GM12878 (cell line): ENCODE measurements at regions not wholly inside any gene's neighbourhood (a gene's known extent, or its start where the extent isn't known, plus 50 kb on each side); places are given as distances from the start of the nearest gene placed in this dataset.

Experiments
- ATAC-seq: fragments of 200-7000 bp; cut with Tn5 transposase; 3 replicates; pipeline ENCODE4 v1.9.1; 2020; ENCODE audit warnings: mild to moderate bottlenecking, moderate library complexity
- BruUV-seq: library from RNA; stranded (reverse); fragments of 400-500 nt; replicated peaks from 2 replicates; lab custom pipeline; 2021; lab: Mats Ljungman, UMichigan
- CTCF ChIA-PET: fragments of 300-600 bp; sonication (Branson Sonifier 250); formaldehyde crosslinking; extraction: SDS; loops from one replicate; lab custom pipeline; 2021; ENCODE audit warnings: inconsistent platforms; lab: Yijun Ruan, JAX
- POLR2A ChIA-PET: fragments of 350-600 bp; formaldehyde crosslinking; extraction: SDS; loops from one replicate; lab custom pipeline; 2021; ENCODE audit warnings: inconsistent platforms; lab: Charles Lee
- RAD21 ChIA-PET: fragments of 300-600 bp; sonication (Branson Sonifier 250); formaldehyde crosslinking; loops from one replicate; lab custom pipeline; 2023; ENCODE audit warnings: antibody characterized with exemption; ENCODE audit not compliant: unreplicated experiment; lab: Charles Lee
- SMC1A ChIA-PET: fragments of 300-600 bp; sonication (Branson Sonifier 250); formaldehyde crosslinking; loops from one replicate; lab custom pipeline; 2023; ENCODE audit not compliant: unreplicated experiment, uncharacterized antibody; lab: Charles Lee
- DNase-seq: peaks from one replicate; pipeline ENCODE4 v3.0.0-alpha.2; 2011; ENCODE audit warnings: low read depth, low spot score
- FAIRE-seq: peaks from 3 replicates; lab custom pipeline; 2011; peaks lifted over from hg19 to GRCh38; lab: Jason Lieb, UNC
- H2AFZ ChIP-seq: 2 replicates; pipeline ENCODE4 v1.6.0; 2011; ENCODE audit warnings: low read depth, low read length, control low read depth; ENCODE audit not compliant: control insufficient read depth
- H3K27ac ChIP-seq: 2 replicates; pipeline ENCODE4 v1.5.1; 2011; ENCODE audit warnings: control low read depth; ENCODE audit not compliant: control insufficient read depth, insufficient read depth
- H3K27me3 ChIP-seq, 2 experiments: replicated peaks in 1 of 2; 2 replicates each; pipeline versions ENCODE4 v1.6.0 to v1.6.1; 2011; ENCODE audit warnings: low read length in 1 of 2; ENCODE audit not compliant: control insufficient read depth in 2 of 2, insufficient read depth in 2 of 2
- H3K36me3 ChIP-seq, 2 experiments: 2 replicates each; pipeline ENCODE4 v1.5.1; 2011; ENCODE audit warnings: low read length in 1 of 2; ENCODE audit not compliant: control insufficient read depth in 2 of 2, insufficient read depth in 2 of 2
- H3K4me1 ChIP-seq: 2 replicates; pipeline ENCODE4 v1.6.1; 2011; ENCODE audit warnings: mild to moderate bottlenecking, low read length, moderate library complexity, mixed read lengths; ENCODE audit not compliant: control insufficient read depth, insufficient read depth
- H3K4me2 ChIP-seq: 2 replicates; pipeline ENCODE4 v1.6.0; 2011; ENCODE audit warnings: control low read depth; ENCODE audit not compliant: control insufficient read depth, insufficient read depth
- H3K4me3 ChIP-seq: fragments of 200-600 bp; sonication (generic); 2 replicates; pipeline ENCODE4 v1.5.1; 2016
- H3K79me2 ChIP-seq: 2 replicates; pipeline ENCODE4 v1.6.0; 2011; ENCODE audit warnings: low read length; ENCODE audit not compliant: control insufficient read depth, insufficient read depth
- H3K9ac ChIP-seq: 2 replicates; pipeline ENCODE4 v1.8.0; 2011; ENCODE audit warnings: low read length, control low read depth, mixed read lengths; ENCODE audit not compliant: control insufficient read depth, insufficient read depth
- H3K9me3 ChIP-seq: replicated peaks from 3 replicates; pipeline ENCODE4 v1.5.1; 2011; ENCODE audit warnings: mild to moderate bottlenecking, low read length; ENCODE audit not compliant: control insufficient read depth, insufficient read depth
- H4K20me1 ChIP-seq: 2 replicates; pipeline ENCODE4 v1.6.0; 2011; ENCODE audit not compliant: control insufficient read depth, insufficient read depth
- ATF2 ChIP-seq: IDR thresholded peaks from 2 replicates; pipeline ENCODE4 v1.6.1; 2012; ENCODE audit warnings: low read length, inconsistent platforms
- CHD4 ChIP-seq: fragments of 200-600 bp; sonication (generic); IDR thresholded peaks from 2 replicates; pipeline ENCODE4 v1.6.1; 2016; ENCODE audit warnings: mild to moderate bottlenecking
- MEF2A ChIP-seq: IDR thresholded peaks from 2 replicates; pipeline ENCODE4 v1.6.1; 2011; ENCODE audit warnings: low read depth, mild to moderate bottlenecking, low read length, moderate library complexity; ENCODE audit not compliant: insufficient read depth
- NFXL1 ChIP-seq: fragments of 450-650 bp; IDR thresholded peaks from 2 replicates; pipeline ENCODE4 v1.6.1; 2017; ENCODE audit warnings: antibody characterized with exemption, mild to moderate bottlenecking, borderline replicate concordance
- SMAD1 ChIP-seq: fragments of 450-650 bp; IDR thresholded peaks from 2 replicates; pipeline ENCODE4 v1.6.1; 2018; ENCODE audit warnings: mild to moderate bottlenecking, low read depth; ENCODE audit not compliant: partially characterized antibody
- STAT1 ChIP-seq: fragments of 450-650 bp; conservative IDR thresholded peaks from 2 replicates; pipeline ENCODE4 v1.6.1; 2014; ENCODE audit warnings: antibody characterized with exemption, mild to moderate bottlenecking
- WGBS: methylation state at CpG from one replicate; pipeline ENCODE4 v1.1.6; 2016; ENCODE audit warnings: low lambda C conversion rate; ENCODE audit not compliant: insufficient replicate concordance, insufficient coverage; ENCODE audit errors: missing lambda C conversion rate; 5-methylcytosine and 5-hydroxymethylcytosine counted together
- in situ Hi-C: fragments of 300-500 bp; cut with MboI; formaldehyde crosslinking; loops from 9 replicates; pipeline ENCODE4 v1.14.3; 2018; ENCODE audit warnings: mixed read lengths
- intact Hi-C: fragments of 100-400 bp; cut with micrococcal nuclease; formaldehyde crosslinking; loops from one replicate; pipeline ENCODE4 v1.14.2; 2022; ENCODE audit not compliant: unreplicated experiment
- TF ChIP-seq, protein P1 (sequence below): fragments of 450-650 bp; IDR thresholded peaks from 2 replicates; pipeline ENCODE4 v1.6.1; 2014; ENCODE audit warnings: mild to moderate bottlenecking

DNA sequence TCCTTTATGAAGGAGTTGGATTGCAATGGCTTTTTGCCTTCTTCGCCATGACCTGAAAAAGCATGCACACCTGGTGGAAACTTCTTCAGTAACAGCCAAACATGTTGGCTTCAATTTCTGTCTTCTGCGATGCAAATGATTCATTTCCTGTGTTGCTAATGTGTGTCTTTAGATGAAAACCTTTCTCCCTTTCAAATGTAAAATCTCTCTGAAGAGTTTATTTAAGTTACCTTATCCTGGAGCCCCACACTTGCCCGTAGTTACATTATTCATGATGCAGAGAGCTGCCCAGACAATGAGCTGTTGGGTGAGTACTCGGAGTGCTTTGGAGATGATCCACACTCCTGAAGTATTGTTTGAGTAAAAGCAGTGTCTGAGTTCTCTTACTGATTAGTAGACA, 1100.9 kb downstream of the RPA4 start:
- no peak for FAIRE-seq
- POLR2A ChIA-PET: no interaction called here

More for the DNA sequence above, 1100.9 kb downstream of the RPA4 start:
- Histone ChIP-seq H3K79me2 (no peaks in the 10 kb centered on the region), H3K9me3 (no peaks in the 10 kb centered on the region), H3K4me2 (no peak overlapping the region), H2AFZ (no peak overlapping the region), H3K4me3 (no peak overlapping the region), H3K27me3 (no peaks in the 10 kb centered on the region), H3K27ac (no peak overlapping the region), H3K9ac (no peak overlapping the region), H4K20me1 (no peaks in the 10 kb centered on the region), H3K36me3 (no peaks in the 10 kb centered on the region), H3K4me1 (no peaks in the 10 kb centered on the region)
- ChIA-PET RAD21 (no interaction called here), CTCF (no interaction called here), SMC1A (no interaction called here)
- WGBS: 34% methylated on average over 4 of the region's 4 CpGs
- in situ Hi-C loops (no loop called here), intact Hi-C loops (no loop called here)
- TF ChIP-seq ATF2: no peak
- TF ChIP-seq, protein P1, sequence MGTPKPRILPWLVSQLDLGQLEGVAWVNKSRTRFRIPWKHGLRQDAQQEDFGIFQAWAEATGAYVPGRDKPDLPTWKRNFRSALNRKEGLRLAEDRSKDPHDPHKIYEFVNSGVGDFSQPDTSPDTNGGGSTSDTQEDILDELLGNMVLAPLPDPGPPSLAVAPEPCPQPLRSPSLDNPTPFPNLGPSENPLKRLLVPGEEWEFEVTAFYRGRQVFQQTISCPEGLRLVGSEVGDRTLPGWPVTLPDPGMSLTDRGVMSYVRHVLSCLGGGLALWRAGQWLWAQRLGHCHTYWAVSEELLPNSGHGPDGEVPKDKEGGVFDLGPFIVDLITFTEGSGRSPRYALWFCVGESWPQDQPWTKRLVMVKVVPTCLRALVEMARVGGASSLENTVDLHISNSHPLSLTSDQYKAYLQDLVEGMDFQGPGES: no peak
- no peak for TF ChIP-seq NFXL1
- TF ChIP-seq CHD4: no peak
- TF ChIP-seq MEF2A: no peak
- no peak for TF ChIP-seq STAT1
- TF ChIP-seq SMAD1: no peak
- BruUV-seq: no TSS peak
- ATAC-seq (no peak), DNase-seq (no peak)
